ENCODE measurements at regions not wholly inside any gene's neighbourhood (a gene's known extent, or its start where the extent isn't known, plus 50 kb on each side); places are given as distances from the start of the nearest gene placed in this dataset.
"Not testable (repeated sequence)": the region's sequence is repeated elsewhere in the genome, so short reads cannot be mapped to it uniquely, and the experiment has no call there.

GRCh38 chr5:121380066-121380465, 471.6 kb upstream of the FTMT start:
- DNase-seq (ENCODE audit: low spot score), result no peak

GRCh38 chr5:121384359-121384758, 467.3 kb upstream of the FTMT start:
- DNase-seq (ENCODE audit: low spot score), result no peak
- intact Hi-C loops (cut with DNase I), result loop anchor here in 1 of 2 donors (10.0 kb wide), 1 partner anchor 740 kb away; no protein-coding TSS in a partner anchor

More at GRCh38 chr5:121380066-121380465, 471.6 kb upstream of the FTMT start:
- intact Hi-C loops (cut with DNase I), result loop anchor here in 1 of 2 donors (10.0 kb wide), 1 partner anchor 735 kb away; no protein-coding TSS in a partner anchor

GRCh38 chr5:121386334-121386733, 465.3 kb upstream of the FTMT start:
- no peak for DNase-seq (ENCODE audit: low spot score)
- intact Hi-C loops (cut with DNase I), result loop anchor here in 1 of 2 donors (10.0 kb wide), 1 partner anchor 742 kb away; no protein-coding TSS in a partner anchor

DNA sequence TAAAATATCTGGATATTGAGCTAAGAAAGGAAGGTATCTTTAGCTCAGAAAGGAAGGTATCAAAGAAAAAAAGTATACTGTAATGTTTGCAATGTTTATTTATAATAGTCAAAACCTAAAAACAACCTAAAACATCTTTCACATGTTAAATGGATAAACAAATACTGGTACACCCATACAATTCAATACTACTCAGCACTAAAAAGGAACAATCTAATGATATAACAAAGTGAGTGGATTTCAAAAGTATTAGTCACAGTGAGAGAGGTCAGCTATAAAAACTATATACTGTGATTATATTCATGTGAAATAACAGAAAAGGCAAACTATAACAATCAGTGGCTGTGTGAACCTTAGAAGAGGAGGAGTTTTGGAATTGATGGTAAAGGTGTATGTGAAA, 455.0 kb upstream of the FTMT start:
- intact Hi-C loops (cut with DNase I), result no loop called here
- no peak for DNase-seq (ENCODE audit: low spot score)

DNA sequence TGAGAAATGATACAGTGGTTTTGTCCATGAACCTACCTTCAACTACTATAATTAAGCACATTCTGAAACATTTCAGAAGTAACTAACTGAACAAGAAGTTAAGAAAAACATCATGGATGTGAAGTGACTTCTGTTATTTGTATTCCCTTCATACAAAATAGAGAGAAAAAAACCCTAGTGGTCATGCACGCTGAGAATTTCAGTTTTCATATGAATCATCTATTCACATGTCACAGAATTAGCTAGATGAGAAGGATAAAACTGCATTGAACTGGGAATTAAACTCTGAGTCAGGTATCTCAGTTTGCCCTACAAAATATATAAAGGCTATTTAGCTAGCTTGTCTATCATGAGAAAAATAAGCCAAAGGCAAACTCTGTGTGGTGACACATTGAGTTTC, 451.8 kb upstream of the FTMT start:
- intact Hi-C loops (cut with DNase I), result no loop called here
- DNase-seq (ENCODE audit: low spot score), result no peak

- intact Hi-C loops (cut with DNase I), result no loop called here
These were observed 442.9 kb upstream of the FTMT start for GRCh38 chr5:121408778-121409177.

DNA sequence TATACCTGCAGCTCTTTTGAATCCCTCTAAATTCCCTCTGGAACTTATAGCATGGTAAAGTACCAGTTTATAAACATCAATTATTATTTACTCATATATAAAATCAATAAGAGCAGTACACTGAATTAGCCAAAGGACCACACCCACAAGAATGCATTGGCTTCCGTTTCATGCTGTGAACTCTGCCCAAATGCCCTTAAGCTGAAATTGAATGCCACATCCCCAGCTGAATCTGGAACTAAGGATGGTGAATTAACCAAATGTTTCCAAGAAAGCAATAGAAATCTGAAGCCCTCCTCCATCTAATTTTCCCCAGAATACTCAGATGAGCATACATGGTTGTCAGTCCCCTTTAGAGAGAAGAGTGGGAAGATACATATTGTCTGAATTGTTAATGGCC, 436.4 kb upstream of the FTMT start:
- intact Hi-C loops (cut with DNase I), result no loop called here
- DNase-seq (ENCODE audit: low spot score), result no peak

More at GRCh38 chr5:121408778-121409177, 442.9 kb upstream of the FTMT start:
- no peak for DNase-seq (ENCODE audit: low spot score)

DNA sequence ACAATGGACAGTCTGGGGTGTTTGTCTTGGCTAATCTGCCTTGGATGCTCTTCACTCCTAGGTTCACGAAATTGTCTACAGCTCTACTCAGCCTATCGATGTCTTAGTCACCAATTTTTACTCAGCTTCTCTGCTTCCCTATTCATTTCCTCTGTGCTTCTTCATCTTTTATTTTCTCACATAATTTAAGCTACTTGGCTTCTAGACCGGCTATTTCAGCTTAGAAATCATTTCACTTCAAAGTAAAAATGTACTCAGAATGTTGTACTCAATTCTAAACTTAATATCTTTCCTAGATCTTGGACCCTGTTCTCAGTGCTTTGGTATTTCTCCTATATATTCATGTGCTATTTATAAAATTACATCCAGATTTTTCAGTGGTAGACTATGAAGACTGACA, 430.0 kb upstream of the FTMT start:
- intact Hi-C loops (cut with DNase I), result no loop called here
- no peak for DNase-seq (ENCODE audit: low spot score)

GRCh38 chr5:121424976-121425375, 426.7 kb upstream of the FTMT start:
- intact Hi-C loops (cut with DNase I), result no loop called here
- DNase-seq (ENCODE audit: low spot score), result no peak

- DNase-seq (ENCODE audit: low spot score), result no peak
- intact Hi-C loops (cut with DNase I), result no loop called here
These were observed 425.5 kb upstream of the FTMT start for GRCh38 chr5:121426153-121426552.

DNA sequence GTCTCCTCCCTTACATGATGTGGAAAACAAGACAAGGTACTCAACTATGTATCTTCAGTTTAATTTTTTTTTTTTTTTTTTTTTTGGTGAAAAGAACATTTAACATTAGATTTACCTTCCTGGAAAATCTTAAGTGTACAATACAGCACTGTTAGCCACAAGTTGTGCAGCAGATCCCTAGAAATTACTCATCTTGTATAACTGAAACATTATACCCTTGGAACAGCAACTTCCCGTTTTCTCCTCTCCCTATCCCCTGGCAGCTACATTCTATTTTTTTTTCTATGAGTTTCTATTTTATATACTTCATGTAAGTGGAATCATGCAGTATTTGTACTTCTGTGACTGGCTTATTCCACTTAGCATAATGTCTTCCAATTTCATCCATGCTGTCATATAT, 421.9 kb upstream of the FTMT start:
- DNase-seq (ENCODE audit: low spot score), result no peak
- intact Hi-C loops (cut with DNase I), result no loop called here

DNA sequence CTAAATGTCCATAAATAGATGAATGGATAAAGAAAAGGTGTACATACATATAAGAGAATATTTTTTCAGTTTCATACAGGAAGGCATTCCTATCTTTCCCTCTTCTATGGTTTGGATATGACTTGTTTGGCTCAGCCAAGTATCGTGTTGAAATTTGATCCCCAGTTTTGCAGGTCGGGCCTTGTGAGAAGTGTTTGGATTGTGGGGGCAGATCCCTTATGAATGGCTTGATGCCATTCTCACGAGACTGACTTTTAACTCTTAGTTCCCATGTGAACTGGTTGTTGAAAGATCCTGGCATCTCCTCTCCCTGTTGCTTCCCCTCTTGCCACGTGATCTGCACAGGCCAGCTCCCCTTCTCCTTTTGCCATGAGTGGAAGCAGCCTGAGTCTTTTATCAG, 421.1 kb upstream of the FTMT start:
- intact Hi-C loops (cut with DNase I), result no loop called here
- DNase-seq (ENCODE audit: low spot score), result no peak

GRCh38 chr5:121445511-121445910, 406.2 kb upstream of the FTMT start:
- DNase-seq (ENCODE audit: low spot score), result no peak
- intact Hi-C loops (cut with DNase I), result loop anchor here in 1 of 2 donors (5.0 kb wide), 1 partner anchor 1068 kb away; no protein-coding TSS in a partner anchor

DNA sequence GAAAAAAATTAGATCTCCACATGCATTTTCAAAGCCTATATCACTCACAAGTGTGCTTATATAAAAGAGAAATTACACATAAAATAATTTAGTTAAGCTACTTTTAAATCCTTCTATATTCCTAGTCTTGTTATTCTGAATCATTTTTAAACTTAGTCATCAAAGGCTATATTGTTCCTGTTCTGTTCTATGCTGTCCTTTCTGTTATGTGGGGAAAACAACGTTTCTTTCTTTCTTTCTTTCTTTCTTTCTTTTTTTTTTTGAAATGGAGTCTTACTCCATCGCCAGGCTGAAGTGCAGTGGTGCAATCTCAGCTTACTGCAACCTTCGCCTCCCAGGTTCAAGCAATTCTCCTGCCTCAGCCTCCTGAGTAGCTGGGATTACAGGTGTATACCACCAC, 389.2 kb upstream of the FTMT start:
- no peak for DNase-seq (ENCODE audit: low spot score)
- intact Hi-C loops (cut with DNase I), result no loop called here

- DNase-seq (ENCODE audit: low spot score); intact Hi-C loops (cut with DNase I): not testable (repeated sequence)
These were observed 380.5 kb upstream of the FTMT start for GRCh38 chr5:121471222-121471621.

DNA sequence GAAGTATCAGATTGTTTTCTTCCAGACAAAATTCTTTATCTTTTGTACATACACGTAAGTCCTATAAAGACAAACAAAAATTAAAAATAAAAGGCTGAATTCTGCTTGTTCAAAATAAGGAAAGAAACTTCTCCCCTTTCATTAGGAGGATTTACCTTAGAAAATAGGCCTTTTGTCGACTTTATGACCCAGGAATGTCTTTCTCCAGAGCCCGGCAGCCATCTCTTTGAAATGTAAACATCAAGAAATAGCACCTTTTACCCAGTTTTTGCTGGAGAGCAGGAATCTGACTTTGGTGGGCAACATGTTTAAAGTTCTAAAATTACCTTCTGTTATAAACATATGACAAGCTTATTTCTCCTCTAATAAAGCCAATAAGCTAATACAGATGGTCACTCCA, 373.0 kb upstream of the FTMT start:
- intact Hi-C loops (cut with DNase I), result no loop called here
- DNase-seq (ENCODE audit: low spot score), result no peak

- DNase-seq (ENCODE audit: low spot score), result no peak
- intact Hi-C loops (cut with DNase I), result no loop called here
These were observed 372.3 kb upstream of the FTMT start for GRCh38 chr5:121479337-121479736.

DNA sequence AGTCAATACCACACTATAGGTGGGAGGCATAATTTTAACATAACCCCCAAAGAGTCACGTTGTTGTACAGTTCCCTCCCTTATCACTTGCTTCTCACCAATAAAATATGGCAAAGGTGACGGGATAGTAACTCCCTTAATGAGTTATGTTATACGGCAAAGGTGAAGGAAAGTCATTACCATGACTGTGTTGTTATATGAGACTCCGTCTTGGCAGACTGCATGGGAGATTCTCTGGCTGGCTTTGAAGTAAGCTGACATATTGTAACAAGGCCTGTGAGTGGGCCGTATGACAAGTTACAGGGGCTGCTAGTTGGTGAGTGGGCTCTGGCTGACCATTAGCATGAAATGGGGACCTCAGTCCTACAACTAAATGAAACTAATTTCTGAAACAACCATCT, 366.4 kb upstream of the FTMT start:
- intact Hi-C loops (cut with DNase I), result no loop called here
- DNase-seq (ENCODE audit: low spot score), result no peak

DNA sequence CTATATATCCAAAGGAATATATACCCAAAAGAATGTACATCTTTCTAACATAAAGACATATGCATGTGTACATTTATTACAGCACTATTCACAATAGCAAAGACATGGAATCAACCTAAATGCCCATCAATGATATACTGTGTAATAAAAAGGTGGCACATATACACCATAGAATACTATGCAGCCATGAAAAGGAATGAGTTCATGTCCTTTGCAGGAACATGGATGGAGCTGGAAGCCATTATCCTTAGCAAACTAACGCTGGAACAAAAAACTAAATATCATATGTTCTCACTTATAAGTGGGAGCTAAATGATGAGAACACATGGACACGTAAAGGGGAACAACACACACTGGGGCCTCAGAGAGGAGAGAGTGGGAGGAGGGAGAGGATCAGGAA, 365.7 kb upstream of the FTMT start:
- DNase-seq (ENCODE audit: low spot score); intact Hi-C loops (cut with DNase I): not testable (repeated sequence)

GRCh38 chr5:121489972-121490371, 361.7 kb upstream of the FTMT start:
- intact Hi-C loops (cut with DNase I), result no loop called here
- no peak for DNase-seq (ENCODE audit: low spot score)

- intact Hi-C loops (cut with DNase I), result no loop called here
- DNase-seq (ENCODE audit: low spot score), result no peak
These were observed 354.5 kb upstream of the FTMT start for GRCh38 chr5:121497176-121497575.

GRCh38 chr5:121500310-121500709, 351.4 kb upstream of the FTMT start:
- intact Hi-C loops (cut with DNase I), result no loop called here
- DNase-seq (ENCODE audit: low spot score), result no peak
